ENCODE measurements at regions not wholly inside any gene's neighbourhood (a gene's known extent, or its start where the extent isn't known, plus 50 kb on each side); places are given as distances from the start of the nearest gene placed in this dataset.
"Not testable (repeated sequence)": the region's sequence is repeated elsewhere in the genome, so short reads cannot be mapped to it uniquely, and the experiment has no call there.

- TF ChIP-seq, protein P1, sequence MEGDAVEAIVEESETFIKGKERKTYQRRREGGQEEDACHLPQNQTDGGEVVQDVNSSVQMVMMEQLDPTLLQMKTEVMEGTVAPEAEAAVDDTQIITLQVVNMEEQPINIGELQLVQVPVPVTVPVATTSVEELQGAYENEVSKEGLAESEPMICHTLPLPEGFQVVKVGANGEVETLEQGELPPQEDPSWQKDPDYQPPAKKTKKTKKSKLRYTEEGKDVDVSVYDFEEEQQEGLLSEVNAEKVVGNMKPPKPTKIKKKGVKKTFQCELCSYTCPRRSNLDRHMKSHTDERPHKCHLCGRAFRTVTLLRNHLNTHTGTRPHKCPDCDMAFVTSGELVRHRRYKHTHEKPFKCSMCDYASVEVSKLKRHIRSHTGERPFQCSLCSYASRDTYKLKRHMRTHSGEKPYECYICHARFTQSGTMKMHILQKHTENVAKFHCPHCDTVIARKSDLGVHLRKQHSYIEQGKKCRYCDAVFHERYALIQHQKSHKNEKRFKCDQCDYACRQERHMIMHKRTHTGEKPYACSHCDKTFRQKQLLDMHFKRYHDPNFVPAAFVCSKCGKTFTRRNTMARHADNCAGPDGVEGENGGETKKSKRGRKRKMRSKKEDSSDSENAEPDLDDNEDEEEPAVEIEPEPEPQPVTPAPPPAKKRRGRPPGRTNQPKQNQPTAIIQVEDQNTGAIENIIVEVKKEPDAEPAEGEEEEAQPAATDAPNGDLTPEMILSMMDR (conservative IDR thresholded peaks at IDR 0.05) = no peak
Measured at GRCh38 chr17:53765609-53766008, 57.1 kb upstream of the KIF2B start.

DNA sequence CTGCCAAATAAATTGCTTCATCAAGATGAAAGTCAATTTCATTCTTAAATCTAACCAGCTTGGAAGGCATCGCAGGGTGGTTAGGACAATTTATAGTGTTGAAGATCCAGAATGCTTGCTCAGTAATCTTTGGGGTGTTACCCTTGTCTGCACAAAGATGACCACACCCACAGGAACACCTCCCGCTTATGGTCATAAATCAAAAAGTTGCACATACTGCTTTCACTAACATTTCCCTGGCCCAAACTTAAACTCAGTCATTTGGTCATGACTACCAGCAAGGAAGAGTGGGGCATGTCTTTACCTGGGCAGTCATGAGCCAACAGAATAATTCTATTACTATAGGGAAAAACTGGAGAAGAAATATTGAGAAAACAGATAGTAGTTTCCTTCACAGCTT, 57.6 kb upstream of the KIF2B start:
- no peak overlapping the region for H3K27ac ChIP-seq
- TF ChIP-seq, protein P1 (conservative IDR thresholded peaks at IDR 0.05) = no peak

More at GRCh38 chr17:53765609-53766008, 57.1 kb upstream of the KIF2B start:
- H3K27ac ChIP-seq = no peak overlapping the region

GRCh38 chr17:53757559-53757958, 65.2 kb upstream of the KIF2B start:
- TF ChIP-seq, protein P1 (conservative IDR thresholded peaks at IDR 0.05) = no peak
- no peak overlapping the region for H3K27ac ChIP-seq

DNA sequence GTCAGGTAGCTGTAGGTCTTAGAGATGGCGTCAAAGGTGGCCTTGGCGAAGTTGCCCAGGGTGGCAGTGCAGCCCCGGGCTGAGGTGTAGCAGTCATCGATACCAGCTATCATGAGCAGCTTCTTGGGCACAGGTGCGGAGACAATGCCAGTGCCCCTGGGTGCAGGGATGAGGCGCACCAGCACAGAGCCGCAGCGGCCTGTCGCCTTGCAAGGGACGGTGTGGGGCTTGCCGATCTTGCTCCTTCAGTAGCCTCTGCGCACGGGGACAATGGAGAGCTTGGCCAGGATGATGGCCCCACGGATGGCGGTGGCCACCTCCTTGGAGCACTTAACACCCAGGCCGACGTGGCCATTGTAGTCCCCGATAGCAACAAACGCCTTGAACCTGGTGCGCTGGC, 65.6 kb upstream of the KIF2B start:
- H3K27ac ChIP-seq = not testable (repeated sequence)

DNA sequence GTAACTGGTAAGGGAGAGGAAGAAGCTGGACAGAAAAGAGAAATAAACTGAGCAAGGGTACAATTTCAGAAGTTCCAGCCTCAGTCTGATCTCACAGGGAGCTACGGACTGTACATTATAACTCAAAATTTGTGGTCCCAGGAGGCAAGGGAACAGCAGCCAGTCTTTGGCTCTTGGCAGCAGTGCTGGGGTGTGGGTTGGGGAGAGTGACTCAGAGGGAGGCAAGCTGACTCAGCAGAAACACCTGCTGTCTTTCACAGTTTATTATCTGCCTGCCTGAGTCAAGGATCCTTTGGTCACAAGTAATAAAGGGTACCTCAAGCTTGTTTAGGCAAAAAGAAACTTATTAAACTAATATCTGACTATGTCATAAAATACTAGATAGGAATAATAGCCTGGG, 73.5 kb upstream of the KIF2B start:
- no peak overlapping the region for H3K27ac ChIP-seq
- TF ChIP-seq, protein P1 (conservative IDR thresholded peaks at IDR 0.05) = no peak

DNA sequence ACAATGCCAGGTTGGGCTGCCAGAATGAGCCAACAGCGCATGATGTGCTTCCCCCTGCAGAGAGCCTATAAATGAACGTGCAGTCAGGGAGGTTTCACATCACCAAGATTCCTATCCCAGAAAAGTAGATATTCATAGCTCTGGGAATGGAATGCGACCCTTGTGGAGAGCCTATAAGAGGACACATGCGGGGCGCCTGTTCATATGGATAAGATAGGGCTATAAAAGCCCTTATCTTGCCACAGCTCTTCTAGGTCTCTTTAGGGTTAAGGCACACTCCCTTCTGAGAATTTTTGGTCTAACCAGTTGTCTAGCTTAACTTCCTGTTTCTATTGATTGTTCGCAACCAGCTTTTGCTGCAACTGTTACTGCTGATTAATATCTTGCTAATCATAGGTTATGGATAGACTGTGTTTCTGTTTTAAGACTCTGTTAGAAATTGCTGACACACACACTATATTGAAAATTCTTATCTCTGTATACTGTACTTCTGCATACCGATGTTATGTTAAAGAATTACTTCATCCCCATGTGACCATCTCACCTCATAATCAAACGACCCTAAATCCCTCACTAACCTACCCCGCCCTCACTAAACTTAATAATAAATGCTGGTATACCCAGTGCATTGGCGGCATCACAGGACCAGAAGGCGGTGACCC, 74.4 kb upstream of the KIF2B start:
- not testable (repeated sequence) for H3K27ac ChIP-seq

DNA sequence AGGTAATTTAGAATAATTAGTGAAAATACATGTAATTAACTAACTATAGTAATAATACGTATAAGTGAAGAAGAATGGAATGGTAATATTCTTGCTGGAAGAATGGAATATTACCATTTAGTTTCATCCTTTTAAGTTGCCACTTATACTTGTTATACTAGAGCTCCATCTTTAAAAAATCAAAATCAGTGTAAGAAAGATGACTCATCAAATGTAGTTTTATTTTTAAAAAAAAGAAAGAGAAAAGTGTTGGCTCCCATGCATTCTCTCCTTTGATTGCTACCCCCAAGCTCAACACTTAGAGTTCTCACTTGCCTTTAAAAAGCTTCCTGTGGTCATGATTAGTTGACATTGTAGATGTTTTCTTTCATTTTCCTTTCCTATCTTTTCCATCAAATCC, 82.4 kb upstream of the KIF2B start:
- no peak overlapping the region for H3K27ac ChIP-seq
- TF ChIP-seq, protein P1 (conservative IDR thresholded peaks at IDR 0.05) = no peak

DNA sequence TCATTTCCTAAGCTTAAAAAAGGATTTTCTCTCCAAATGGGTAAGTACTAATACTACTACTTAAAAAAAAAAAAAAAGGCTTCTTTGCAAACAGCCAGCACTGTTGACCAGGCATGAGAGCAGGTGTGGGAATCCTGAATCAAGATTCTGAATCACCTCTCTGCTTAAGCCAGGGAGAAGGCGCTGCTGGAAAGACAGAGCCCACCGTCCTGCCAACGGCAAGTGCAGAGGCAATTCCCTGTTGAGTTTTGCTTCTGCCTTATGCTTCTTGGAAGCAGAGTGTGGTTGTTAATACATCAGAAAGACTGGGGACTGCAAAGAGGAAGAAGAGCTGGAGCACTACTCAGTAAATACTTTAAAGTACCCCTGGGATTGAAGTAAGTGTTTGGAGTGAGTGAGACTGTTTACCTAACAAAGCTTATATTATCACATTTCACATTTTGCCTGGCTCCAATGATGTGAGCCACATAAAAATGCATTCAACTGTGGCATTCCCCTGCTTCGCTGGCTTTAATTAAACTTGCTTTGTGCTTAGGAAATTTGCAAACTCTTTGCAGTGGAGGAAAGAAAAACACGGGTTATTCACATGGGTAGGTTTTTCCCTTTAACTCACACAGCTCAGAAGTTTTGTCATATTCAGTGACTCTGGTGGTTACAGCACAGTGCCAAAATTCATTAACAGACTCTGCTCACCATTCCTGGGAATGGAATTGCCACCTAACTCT, 86.0 kb upstream of the KIF2B start:
- H3K27ac ChIP-seq = no peak overlapping the region
- TF ChIP-seq, protein P1 (conservative IDR thresholded peaks at IDR 0.05) = no peak
